GM18505 (cell line): ENCODE measurements at regions not wholly inside any gene's neighbourhood (a gene's known extent, or its start where the extent isn't known, plus 50 kb on each side); places are given as distances from the start of the nearest gene placed in this dataset.
"Not testable (repeated sequence)": the region's sequence is repeated elsewhere in the genome, so short reads cannot be mapped to it uniquely, and the experiment has no call there.

Experiments
- ATAC-seq: cut with Tn5 transposase; IDR thresholded peaks from one replicate; pipeline ENCODE4 v1.9.1; 2021; ENCODE audit not compliant: unreplicated experiment
- POLR2A ChIP-seq: IDR thresholded peaks from 4 replicates; pipeline ENCODE4 v1.6.1; 2011; ENCODE audit warnings: borderline replicate concordance; ENCODE audit not compliant: insufficient read depth, insufficient read length; ENCODE audit errors: extremely low read depth

GRCh38 chr6:76839505-76839904 lies 623.8 kb downstream of the HTR1B start:
- no peak for TF ChIP-seq POLR2A

GRCh38 chr6:76837564-76837963 lies 625.7 kb downstream of the HTR1B start:
- no peak for TF ChIP-seq POLR2A
- ATAC-seq = no peak

More at GRCh38 chr6:76839505-76839904, 623.8 kb downstream of the HTR1B start:
- no peak for ATAC-seq

GRCh38 chr6:76835695-76836094 lies 627.6 kb downstream of the HTR1B start:
- no peak for ATAC-seq
- TF ChIP-seq POLR2A = no peak

GRCh38 chr6:76835293-76835692 lies 628.0 kb downstream of the HTR1B start:
- no peak for TF ChIP-seq POLR2A
- no peak for ATAC-seq

GRCh38 chr6:76834399-76834798 lies 628.9 kb downstream of the HTR1B start:
- no peak for TF ChIP-seq POLR2A

GRCh38 chr6:76831299-76831698 lies 632.0 kb downstream of the HTR1B start:
- no peak for ATAC-seq

More at GRCh38 chr6:76834399-76834798, 628.9 kb downstream of the HTR1B start:
- no peak for ATAC-seq

GRCh38 chr6:76823578-76823977 lies 639.7 kb downstream of the HTR1B start:
- ATAC-seq = not testable (repeated sequence)

More at GRCh38 chr6:76831299-76831698, 632.0 kb downstream of the HTR1B start:
- no peak for TF ChIP-seq POLR2A

GRCh38 chr6:76818451-76818850 lies 644.8 kb downstream of the HTR1B start:
- ATAC-seq = no peak
- no peak for TF ChIP-seq POLR2A

- ATAC-seq = no peak
- TF ChIP-seq POLR2A = no peak
Observed at GRCh38 chr6:76817429-76817828, 645.9 kb downstream of the HTR1B start.

- ATAC-seq = no peak
- no peak for TF ChIP-seq POLR2A
Observed at GRCh38 chr6:76814496-76815458, 648.5 kb downstream of the HTR1B start.

GRCh38 chr6:76810286-76810685 lies 653.0 kb downstream of the HTR1B start:
- ATAC-seq = no peak
- no peak for TF ChIP-seq POLR2A

GRCh38 chr6:76803038-76803580 lies 660.2 kb downstream of the HTR1B start:
- no peak for TF ChIP-seq POLR2A
- no peak for ATAC-seq

GRCh38 chr6:76792394-76792793 lies 670.9 kb downstream of the HTR1B start:
- no peak for ATAC-seq

GRCh38 chr6:76790881-76791280 lies 672.4 kb downstream of the HTR1B start:
- no peak for ATAC-seq
- TF ChIP-seq POLR2A = no peak

More at GRCh38 chr6:76792394-76792793, 670.9 kb downstream of the HTR1B start:
- no peak for TF ChIP-seq POLR2A
